IMR-90 (cell line): ENCODE measurements at regions not wholly inside any gene's neighbourhood (a gene's known extent, or its start where the extent isn't known, plus 50 kb on each side); places are given as distances from the start of the nearest gene placed in this dataset.

Experiments used
- BHLHE40 ChIP-seq: fragments of 150-350 bp; IDR thresholded peaks from 2 replicates; pipeline ENCODE4 v1.6.1; 2016; ENCODE audit warnings: mild to moderate bottlenecking, low read depth, low read length
- ELK1 ChIP-seq: fragments of 150-350 bp; IDR thresholded peaks from 2 replicates; pipeline ENCODE4 v1.6.1; 2016; ENCODE audit warnings: low read depth, mild to moderate bottlenecking, low read length, moderate library complexity, borderline replicate concordance
- POLR2A ChIP-seq: IDR thresholded peaks from 2 replicates; pipeline ENCODE4 v1.6.1; 2012; ENCODE audit warnings: mild to moderate bottlenecking, low read depth, low read length
- RAD21 ChIP-seq: IDR thresholded peaks from 2 replicates; pipeline ENCODE4 v1.6.1; 2012; ENCODE audit warnings: low read length, improper control_type of control experiment
- TF ChIP-seq, protein P1 (sequence below): conservative IDR thresholded peaks from 2 replicates; pipeline ENCODE4 v1.5.1; 2012; ENCODE audit warnings: mild to moderate bottlenecking, low read depth, low read length, improper control_type of control experiment

- TF ChIP-seq ELK1 (no peak), BHLHE40 (no peak), RAD21 (no peak), POLR2A (no peak)
- TF ChIP-seq, protein P1, sequence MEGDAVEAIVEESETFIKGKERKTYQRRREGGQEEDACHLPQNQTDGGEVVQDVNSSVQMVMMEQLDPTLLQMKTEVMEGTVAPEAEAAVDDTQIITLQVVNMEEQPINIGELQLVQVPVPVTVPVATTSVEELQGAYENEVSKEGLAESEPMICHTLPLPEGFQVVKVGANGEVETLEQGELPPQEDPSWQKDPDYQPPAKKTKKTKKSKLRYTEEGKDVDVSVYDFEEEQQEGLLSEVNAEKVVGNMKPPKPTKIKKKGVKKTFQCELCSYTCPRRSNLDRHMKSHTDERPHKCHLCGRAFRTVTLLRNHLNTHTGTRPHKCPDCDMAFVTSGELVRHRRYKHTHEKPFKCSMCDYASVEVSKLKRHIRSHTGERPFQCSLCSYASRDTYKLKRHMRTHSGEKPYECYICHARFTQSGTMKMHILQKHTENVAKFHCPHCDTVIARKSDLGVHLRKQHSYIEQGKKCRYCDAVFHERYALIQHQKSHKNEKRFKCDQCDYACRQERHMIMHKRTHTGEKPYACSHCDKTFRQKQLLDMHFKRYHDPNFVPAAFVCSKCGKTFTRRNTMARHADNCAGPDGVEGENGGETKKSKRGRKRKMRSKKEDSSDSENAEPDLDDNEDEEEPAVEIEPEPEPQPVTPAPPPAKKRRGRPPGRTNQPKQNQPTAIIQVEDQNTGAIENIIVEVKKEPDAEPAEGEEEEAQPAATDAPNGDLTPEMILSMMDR = no peak
Measured at GRCh38 chr11:29485641-29486040, 531.2 kb downstream of the KCNA4 start.
